ENCODE measurements at regions not wholly inside any gene's neighbourhood (a gene's known extent, or its start where the extent isn't known, plus 50 kb on each side); places are given as distances from the start of the nearest gene placed in this dataset.

- TF ChIP-seq, protein P1, sequence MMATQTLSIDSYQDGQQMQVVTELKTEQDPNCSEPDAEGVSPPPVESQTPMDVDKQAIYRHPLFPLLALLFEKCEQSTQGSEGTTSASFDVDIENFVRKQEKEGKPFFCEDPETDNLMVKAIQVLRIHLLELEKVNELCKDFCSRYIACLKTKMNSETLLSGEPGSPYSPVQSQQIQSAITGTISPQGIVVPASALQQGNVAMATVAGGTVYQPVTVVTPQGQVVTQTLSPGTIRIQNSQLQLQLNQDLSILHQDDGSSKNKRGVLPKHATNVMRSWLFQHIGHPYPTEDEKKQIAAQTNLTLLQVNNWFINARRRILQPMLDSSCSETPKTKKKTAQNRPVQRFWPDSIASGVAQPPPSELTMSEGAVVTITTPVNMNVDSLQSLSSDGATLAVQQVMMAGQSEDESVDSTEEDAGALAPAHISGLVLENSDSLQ (IDR thresholded peaks at IDR 0.05), result no peak
- TF ChIP-seq SUZ12 (IDR thresholded peaks at IDR 0.05), result no peak
- no peak for TF ChIP-seq TARDBP (IDR thresholded peaks at IDR 0.05)
- no peak for TF ChIP-seq FOXM1 (IDR thresholded peaks at IDR 0.05; ENCODE audit: borderline replicate concordance)
- no peak for TF ChIP-seq FOXA1 (IDR thresholded peaks at IDR 0.05)
- TF ChIP-seq NFRKB (IDR thresholded peaks at IDR 0.05), result no peak
- TF ChIP-seq L3MBTL2 (conservative IDR thresholded peaks at IDR 0.05), result no peak
- no peak for TF ChIP-seq FOXK2 (IDR thresholded peaks at IDR 0.05)
- no peak for TF ChIP-seq BHLHE40 (IDR thresholded peaks at IDR 0.05; ENCODE audit: borderline replicate concordance)
- TF ChIP-seq CTBP1 (IDR thresholded peaks at IDR 0.05; ENCODE audit: borderline replicate concordance), result no peak
- TF ChIP-seq SP1 (IDR thresholded peaks at IDR 0.05), result no peak
- no peak for TF ChIP-seq ZNF384 (IDR thresholded peaks at IDR 0.05)
These were observed 508.8 kb downstream of the CCSER2 start for GRCh38 chr10:84837041-84837812.

All from HEK293T (cell line).